ENCODE measurements at regions not wholly inside any gene's neighbourhood (a gene's known extent, or its start where the extent isn't known, plus 50 kb on each side); places are given as distances from the start of the nearest gene placed in this dataset.

GRCh38 chr12:90831712-90832111 lies 123.3 kb downstream of the CCER1 start:
- H3K27me3 Mint-ChIP-seq (ENCODE audit: unreplicated experiment), result no peaks in the 10 kb centered on the region
- H3K27ac Mint-ChIP-seq (ENCODE audit: unreplicated experiment), result no peak overlapping the region
- no peaks in the 10 kb centered on the region for H3K36me3 Mint-ChIP-seq (ENCODE audit: insufficient read depth, unreplicated experiment)
- intact Hi-C loops (cut with micrococcal nuclease; ENCODE audit: unreplicated experiment), result no loop called here
- TF ChIP-seq CTCF (IDR thresholded peaks at IDR 0.05; ENCODE audit: unreplicated experiment), result no peak
- no peaks in the 10 kb centered on the region for H3K9me3 Mint-ChIP-seq (ENCODE audit: low read depth, unreplicated experiment)
- CTCF ChIA-PET, result no interaction called here
- BruUV-seq (replicated peaks), result no TSS peak
- no peak for DNase-seq
- no peaks in the 10 kb centered on the region for H3K4me1 Mint-ChIP-seq (ENCODE audit: low read depth, unreplicated experiment)
- H3K4me3 Mint-ChIP-seq (ENCODE audit: low read depth, unreplicated experiment), result no peak overlapping the region

GRCh38 chr12:90829044-90829443 lies 125.9 kb downstream of the CCER1 start:
- H3K4me3 Mint-ChIP-seq (ENCODE audit: low read depth, unreplicated experiment), result no peak overlapping the region
- H3K4me1 Mint-ChIP-seq (ENCODE audit: low read depth, unreplicated experiment), result no peaks in the 10 kb centered on the region
- H3K27me3 Mint-ChIP-seq (ENCODE audit: unreplicated experiment), result no peaks in the 10 kb centered on the region
- no peak for TF ChIP-seq CTCF (IDR thresholded peaks at IDR 0.05; ENCODE audit: unreplicated experiment)
- peaks cover 2% of the 10 kb centered on the region for H3K9me3 Mint-ChIP-seq (ENCODE audit: low read depth, unreplicated experiment)
- H3K27ac Mint-ChIP-seq (ENCODE audit: unreplicated experiment), result no peak overlapping the region
- BruUV-seq (replicated peaks), result no TSS peak
- intact Hi-C loops (cut with micrococcal nuclease; ENCODE audit: unreplicated experiment), result no loop called here
- CTCF ChIA-PET, result no interaction called here
- no peaks in the 10 kb centered on the region for H3K36me3 Mint-ChIP-seq (ENCODE audit: insufficient read depth, unreplicated experiment)
- DNase-seq, result no peak

- no peak for TF ChIP-seq CTCF (IDR thresholded peaks at IDR 0.05; ENCODE audit: unreplicated experiment)
- no peak for DNase-seq
- H3K9me3 Mint-ChIP-seq (ENCODE audit: low read depth, unreplicated experiment), result peaks cover 2% of the 10 kb centered on the region
- intact Hi-C loops (cut with micrococcal nuclease; ENCODE audit: unreplicated experiment), result no loop called here
- no TSS peak for BruUV-seq (replicated peaks)
- CTCF ChIA-PET, result no interaction called here
- H3K27ac Mint-ChIP-seq (ENCODE audit: unreplicated experiment), result no peak overlapping the region
- no peaks in the 10 kb centered on the region for H3K4me1 Mint-ChIP-seq (ENCODE audit: low read depth, unreplicated experiment)
- no peaks in the 10 kb centered on the region for H3K27me3 Mint-ChIP-seq (ENCODE audit: unreplicated experiment)
- H3K36me3 Mint-ChIP-seq (ENCODE audit: insufficient read depth, unreplicated experiment), result no peaks in the 10 kb centered on the region
- no peak overlapping the region for H3K4me3 Mint-ChIP-seq (ENCODE audit: low read depth, unreplicated experiment)
Measured at GRCh38 chr12:90828621-90829020, 126.4 kb downstream of the CCER1 start.

- CTCF ChIA-PET, result no interaction called here
- Mint-ChIP-seq H3K4me3 (ENCODE audit: low read depth, unreplicated experiment) (no peak overlapping the region), H3K27ac (ENCODE audit: unreplicated experiment) (no peak overlapping the region), H3K4me1 (ENCODE audit: low read depth, unreplicated experiment) (no peaks in the 10 kb centered on the region), H3K36me3 (ENCODE audit: insufficient read depth, unreplicated experiment) (no peaks in the 10 kb centered on the region), H3K9me3 (ENCODE audit: low read depth, unreplicated experiment) (peaks cover 4% of the 10 kb centered on the region), H3K27me3 (ENCODE audit: unreplicated experiment) (no peaks in the 10 kb centered on the region)
- intact Hi-C loops (cut with micrococcal nuclease; ENCODE audit: unreplicated experiment), result no loop called here
- no peak for DNase-seq
- no TSS peak for BruUV-seq (replicated peaks)
- TF ChIP-seq CTCF (IDR thresholded peaks at IDR 0.05; ENCODE audit: unreplicated experiment), result no peak
Measured at GRCh38 chr12:90827567-90827966, 127.4 kb downstream of the CCER1 start.

- Mint-ChIP-seq H3K9me3 (ENCODE audit: low read depth, unreplicated experiment) (peaks cover 4% of the 10 kb centered on the region), H3K27me3 (ENCODE audit: unreplicated experiment) (no peaks in the 10 kb centered on the region), H3K36me3 (ENCODE audit: insufficient read depth, unreplicated experiment) (no peaks in the 10 kb centered on the region), H3K4me3 (ENCODE audit: low read depth, unreplicated experiment) (no peak overlapping the region), H3K4me1 (ENCODE audit: low read depth, unreplicated experiment) (no peaks in the 10 kb centered on the region), H3K27ac (ENCODE audit: unreplicated experiment) (no peak overlapping the region)
- intact Hi-C loops (cut with micrococcal nuclease; ENCODE audit: unreplicated experiment), result no loop called here
- BruUV-seq (replicated peaks), result no TSS peak
- CTCF ChIA-PET, result no interaction called here
- DNase-seq, result no peak
- TF ChIP-seq CTCF (IDR thresholded peaks at IDR 0.05; ENCODE audit: unreplicated experiment), result no peak
Measured at GRCh38 chr12:90826036-90826435, 128.9 kb downstream of the CCER1 start.
